CD14-positive monocyte (primary cell): ENCODE measurements at regions not wholly inside any gene's neighbourhood (a gene's known extent, or its start where the extent isn't known, plus 50 kb on each side); places are given as distances from the start of the nearest gene placed in this dataset.

Experiments
- DNase-seq, 3 donors: peaks; one replicate each; pipeline ENCODE4 v3.0.0-alpha.2; 2011 to 2022
- H2AFZ ChIP-seq: 2 replicates; pipeline ENCODE4 v1.6.0; 2012; ENCODE audit warnings: mild to moderate bottlenecking, low read depth, low read length, inconsistent platforms; ENCODE audit not compliant: insufficient read depth, poor library complexity, severe bottlenecking
- H3K27ac ChIP-seq, 2 donors: 1 replicate in 1 of 2; 2 replicates in 1 of 2; pipeline ENCODE4 v1.5.1; 2012 to 2013; ENCODE audit warnings: low read length in 2 of 2, control low read depth in 1 of 2, inconsistent platforms in 1 of 2, low read depth in 1 of 2, mild to moderate bottlenecking in 1 of 2
- H3K27me3 ChIP-seq, 2 donors: one replicate each; pipeline versions ENCODE4 v1.6.0 to v1.6.1; 2011 to 2013; ENCODE audit warnings: low read length in 2 of 2; ENCODE audit not compliant: control insufficient read depth in 2 of 2, insufficient read depth in 2 of 2
- H3K36me3 ChIP-seq, 2 donors: replicated peaks in 1 of 2; 1 replicate in 1 of 2; 2 replicates in 1 of 2; pipeline versions ENCODE4 v1.5.1 to v1.6.1; 2012 to 2013; ENCODE audit warnings: low read length in 2 of 2, control low read depth in 1 of 2, inconsistent platforms in 1 of 2, mild to moderate bottlenecking in 1 of 2; ENCODE audit not compliant: insufficient read depth in 2 of 2, control insufficient read depth in 1 of 2
- H3K4me1 ChIP-seq, 2 donors: 1 replicate in 1 of 2; 2 replicates in 1 of 2; pipeline versions ENCODE4 v1.5.1 to v1.6.1; 2012 to 2013; ENCODE audit warnings: low read length in 2 of 2, control low read depth in 1 of 2, inconsistent platforms in 1 of 2, mild to moderate bottlenecking in 1 of 2, moderate library complexity in 1 of 2; ENCODE audit not compliant: insufficient read depth in 2 of 2, control insufficient read depth in 1 of 2
- H3K4me2 ChIP-seq: replicated peaks from 2 replicates; pipeline ENCODE3; 2012; ENCODE audit warnings: low read length, moderate library complexity, mild to moderate bottlenecking; ENCODE audit not compliant: poor library complexity, severe bottlenecking; ENCODE audit errors: extremely low read depth
- H3K4me3 ChIP-seq, 3 experiments: fragments of 200-600 bp in 1 of 3; sonication (generic) in 1 of 3; replicated peaks in 1 of 3; 1 replicate in 2 of 3; 2 replicates in 1 of 3; pipeline ENCODE4 v1.5.1; 2011 to 2013; ENCODE audit warnings: low read length in 3 of 3, mild to moderate bottlenecking in 3 of 3, control low read depth in 2 of 3, low read depth in 2 of 3, inconsistent platforms in 1 of 3, moderate library complexity in 1 of 3
- H3K79me2 ChIP-seq: 2 replicates; pipeline ENCODE4 v1.6.0; 2012; ENCODE audit warnings: mild to moderate bottlenecking, control low read depth, inconsistent platforms, low read length, moderate library complexity; ENCODE audit not compliant: insufficient read depth
- H3K9ac ChIP-seq: 2 replicates; pipeline ENCODE4 v1.6.0; 2017; ENCODE audit warnings: low read length, mild to moderate bottlenecking; ENCODE audit not compliant: insufficient read depth, poor library complexity, severe bottlenecking
- H3K9me3 ChIP-seq, 2 donors: replicated peaks in 1 of 2; 1 replicate in 1 of 2; 2 replicates in 1 of 2; pipeline versions ENCODE4 v1.5.1 to v1.6.1; 2012 to 2013; ENCODE audit warnings: low read length in 2 of 2, control low read depth in 1 of 2; ENCODE audit not compliant: control insufficient read depth in 1 of 2, insufficient read depth in 1 of 2
- H4K20me1 ChIP-seq: 2 replicates; pipeline ENCODE4 v1.6.0; 2012; ENCODE audit warnings: mild to moderate bottlenecking, low read length, control low read depth, moderate library complexity; ENCODE audit not compliant: insufficient read depth
- H3K27ac Mint-ChIP-seq, 7 donors: one replicate each; pipeline ENCODE4 v1.8.0; 2020; ENCODE audit warnings: mild to moderate bottlenecking in 7 of 7, mixed read lengths in 7 of 7, moderate library complexity in 6 of 7, inconsistent platforms in 2 of 7
- H3K27me3 Mint-ChIP-seq, 3 donors: one replicate each; pipeline ENCODE4 v1.8.0; 2021 to 2022; ENCODE audit warnings: low read depth in 3 of 3, mild to moderate bottlenecking in 3 of 3, mixed read lengths in 3 of 3, moderate library complexity in 3 of 3, inconsistent platforms in 1 of 3
- H3K36me3 Mint-ChIP-seq, 2 donors: one replicate each; pipeline ENCODE4 v1.8.0; 2020; ENCODE audit warnings: mixed read lengths in 2 of 2, inconsistent platforms in 1 of 2, mild to moderate bottlenecking in 1 of 2
- H3K4me1 Mint-ChIP-seq: one replicate; pipeline ENCODE4 v1.8.0; 2020; ENCODE audit warnings: mild to moderate bottlenecking, mixed read lengths
- H3K4me3 Mint-ChIP-seq, 2 donors: one replicate each; pipeline ENCODE4 v1.8.0; 2020; ENCODE audit warnings: mild to moderate bottlenecking in 2 of 2, mixed read lengths in 2 of 2, moderate library complexity in 1 of 2
- H3K9me3 Mint-ChIP-seq, 7 donors: one replicate each; pipeline ENCODE4 v1.8.0; 2020 to 2022; ENCODE audit warnings: mixed read lengths in 7 of 7, mild to moderate bottlenecking in 6 of 7, moderate library complexity in 6 of 7, inconsistent platforms in 2 of 7
- CTCF ChIP-seq: fragments of 200-600 bp; IDR thresholded peaks from one replicate; pipeline ENCODE4 v1.8.0; 2022; ENCODE audit warnings: antibody characterized with exemption, mild to moderate bottlenecking
- WGBS: methylation state at CpG from one replicate; pipeline ENCODE4 v1.1.5; 2013; ENCODE audit warnings: missing lambda C conversion rate; ENCODE audit not compliant: insufficient coverage; 5-methylcytosine and 5-hydroxymethylcytosine counted together
- intact Hi-C, 2 donors: fragments of 100-400 bp; cut with micrococcal nuclease; formaldehyde crosslinking; loops; one replicate each; pipeline versions ENCODE4 v1.15.0 to v1.15.1; 2023

GRCh38 chr9:29798599-29798998, 2225.3 kb upstream of the C9orf72 start:
- H2AFZ ChIP-seq, result no peak overlapping the region
- Mint-ChIP-seq H3K4me1 (no peaks in the 10 kb centered on the region), H3K9me3 (peaks cover 0 to 3% (median 0%) of the 10 kb centered on the region in 7 donors), H3K27ac (no peak overlapping the region), H3K27me3 (no peaks in the 10 kb centered on the region), H3K4me3 (no peak overlapping the region), H3K36me3 (no peaks in the 10 kb centered on the region)
- no peaks in the 10 kb centered on the region for H3K79me2 ChIP-seq
- H3K4me1 ChIP-seq, result no peaks in the 10 kb centered on the region
- no peak overlapping the region for H3K9ac ChIP-seq
- no peak overlapping the region for H3K4me2 ChIP-seq
- H3K27ac ChIP-seq, result no peak overlapping the region
- H3K36me3 ChIP-seq, result no peaks in the 10 kb centered on the region
- no peak for TF ChIP-seq CTCF
- no peak for DNase-seq
- no CpG with 5 or more reads among the region's 1 CpG for WGBS
- no peaks in the 10 kb centered on the region for H3K27me3 ChIP-seq
- H3K4me3 ChIP-seq, result no peak overlapping the region
- H3K9me3 ChIP-seq, result no peaks in the 10 kb centered on the region
- intact Hi-C loops, result no loop called here
- H4K20me1 ChIP-seq, result no peaks in the 10 kb centered on the region

- H3K4me1 ChIP-seq, result no peaks in the 10 kb centered on the region
- no CpG with 5 or more reads among the region's 2 CpGs for WGBS
- H3K9me3 ChIP-seq, result no peaks in the 10 kb centered on the region
- no peak for TF ChIP-seq CTCF
- no peak overlapping the region for H2AFZ ChIP-seq
- no peak overlapping the region for H3K4me3 Mint-ChIP-seq
- no peaks in the 10 kb centered on the region for H3K27me3 Mint-ChIP-seq
- H3K9me3 Mint-ChIP-seq, result peaks cover 0 to 3% (median 0%) of the 10 kb centered on the region in 7 donors
- H3K27me3 ChIP-seq, result no peaks in the 10 kb centered on the region
- intact Hi-C loops, result no loop called here
- H3K27ac ChIP-seq, result no peak overlapping the region
- no peak overlapping the region for H3K4me2 ChIP-seq
- H3K36me3 ChIP-seq, result no peaks in the 10 kb centered on the region
- no peaks in the 10 kb centered on the region for H3K79me2 ChIP-seq
- H3K4me1 Mint-ChIP-seq, result no peaks in the 10 kb centered on the region
- no peaks in the 10 kb centered on the region for H4K20me1 ChIP-seq
- no peak overlapping the region for H3K4me3 ChIP-seq
- no peak overlapping the region for H3K27ac Mint-ChIP-seq
- no peak overlapping the region for H3K9ac ChIP-seq
- no peaks in the 10 kb centered on the region for H3K36me3 Mint-ChIP-seq
- DNase-seq, result no peak
These were observed 2225.9 kb upstream of the C9orf72 start for GRCh38 chr9:29799227-29799626.
